A549 (cell line): ENCODE measurements at regions not wholly inside any gene's neighbourhood (a gene's known extent, or its start where the extent isn't known, plus 50 kb on each side); places are given as distances from the start of the nearest gene placed in this dataset.

Experiments used
- CBX2 ChIP-seq: fragments of 200-600 bp; sonication (generic); IDR thresholded peaks from 2 replicates; pipeline ENCODE4 v1.6.1; 2016; ENCODE audit warnings: low read depth, mild to moderate bottlenecking, borderline replicate concordance
- CTCF ChIP-seq: fragments of >200 bp; sonication (Bioruptor Twin); formaldehyde crosslinking; IDR thresholded peaks from 3 replicates; pipeline ENCODE4 v1.5.1; 2016
- ESRRA ChIP-seq: fragments of 150-350 bp; IDR thresholded peaks from 2 replicates; pipeline ENCODE4 v1.6.1; 2014; ENCODE audit warnings: mild to moderate bottlenecking, low read length, borderline replicate concordance
- MAX ChIP-seq: IDR thresholded peaks from 2 replicates; pipeline ENCODE4 v1.6.1; 2012
- NR3C1 ChIP-seq: fragments of >200 bp; sonication (Bioruptor Twin); formaldehyde crosslinking; IDR thresholded peaks from 3 replicates; pipeline ENCODE4 v1.6.1; 2017
- PBX3 ChIP-seq: IDR thresholded peaks from 2 replicates; pipeline ENCODE4 v1.6.1; 2012
- POLR2A ChIP-seq: IDR thresholded peaks from 2 replicates; pipeline ENCODE4 v1.6.1; 2012; ENCODE audit warnings: mild to moderate bottlenecking, low read length
- POLR2AphosphoS2 ChIP-seq: conservative IDR thresholded peaks from 2 replicates; pipeline ENCODE4 v1.6.1; 2012; ENCODE audit warnings: low read length, improper control_type of control experiment, inconsistent platforms
- SMC3 ChIP-seq: fragments of >200 bp; sonication (Bioruptor Twin); formaldehyde crosslinking; IDR thresholded peaks from 3 replicates; pipeline ENCODE4 v1.6.1; 2018; ENCODE audit warnings: inconsistent platforms
- SREBF2 ChIP-seq: fragments of 450-650 bp; IDR thresholded peaks from 2 replicates; pipeline ENCODE4 v1.6.1; 2014; ENCODE audit warnings: mild to moderate bottlenecking, moderate library complexity
- ZC3H11A ChIP-seq: fragments of 450-650 bp; IDR thresholded peaks from 2 replicates; pipeline ENCODE4 v1.6.1; 2014; ENCODE audit warnings: antibody characterized with exemption, mild to moderate bottlenecking

- TF ChIP-seq CTCF (no peak), POLR2AphosphoS2 (no peak), PBX3 (no peak), POLR2A (no peak), ESRRA (no peak), CBX2 (no peak), SMC3 (no peak), NR3C1 (no peak), SREBF2 (no peak), ZC3H11A (no peak), MAX (no peak)
Measured at GRCh38 chr6:144594585-144594984, 309.4 kb downstream of the UTRN start.
